Psoas muscle (tissue), 7 donors: ENCODE measurements at regions not wholly inside any gene's neighbourhood (a gene's known extent, or its start where the extent isn't known, plus 50 kb on each side); places are given as distances from the start of the nearest gene placed in this dataset.

ENCODE experiments used
- ATAC-seq, 4 donors: fragments of 200-7000 bp; cut with Tn5 transposase; one replicate each; pipeline ENCODE4 v1.9.1; 2020; ENCODE audit warnings: moderate library complexity in 3 of 4, mild to moderate bottlenecking in 2 of 4
- DNase-seq, 2 donors: peaks; one replicate each; pipeline ENCODE4 v3.0.0-alpha.2; 2020
- H3K27ac ChIP-seq: fragments of 200-600 bp; one replicate; pipeline ENCODE4 v1.8.0; 2022
- H3K27me3 ChIP-seq, 3 donors: fragments of 200-600 bp in 1 of 3; one replicate each; pipeline versions ENCODE4 v1.6.1 to v1.8.0; 2013 to 2022; ENCODE audit warnings: low read length in 2 of 3, mild to moderate bottlenecking in 2 of 3, moderate library complexity in 1 of 3; ENCODE audit not compliant: insufficient read depth in 3 of 3
- H3K36me3 ChIP-seq, 2 donors: fragments of 200-600 bp in 1 of 2; one replicate each; pipeline versions ENCODE4 v1.6.1 to v1.8.0; 2013 to 2022; ENCODE audit warnings: low read depth in 1 of 2, mild to moderate bottlenecking in 1 of 2, moderate library complexity in 1 of 2; ENCODE audit not compliant: insufficient read depth in 1 of 2
- H3K4me1 ChIP-seq: fragments of 200-600 bp; one replicate; pipeline ENCODE4 v1.8.0; 2022
- H3K4me3 ChIP-seq: fragments of 200-600 bp; one replicate; pipeline ENCODE4 v1.8.0; 2022; ENCODE audit warnings: mild to moderate bottlenecking
- H3K9me3 ChIP-seq: fragments of 200-600 bp; one replicate; pipeline ENCODE4 v1.8.0; 2022
- CTCF ChIP-seq: fragments of 200-600 bp; IDR thresholded peaks from one replicate; pipeline ENCODE4 v1.8.0; 2022; ENCODE audit warnings: antibody characterized with exemption
- WGBS, 3 donors: extraction: QIAGEN DNeasy Blood & Tissue Kit; methylation state at CpG; one replicate each; pipeline versions ENCODE4 v1.1.6 to v1.1.7; 2013; 5-methylcytosine and 5-hydroxymethylcytosine counted together
- intact Hi-C, 2 donors: fragments of 100-400 bp; cut with DNase I; formaldehyde crosslinking; loops; one replicate each; pipeline versions ENCODE4 v1.11.0 to v1.14.2; 2022
- donor health status: healthy with polysubstance abuse.
- donor health status: DM: no; HTN: no; CAD: no; lungs with moderate emphysema.
- donor health status: Bipolar disorder and iron deficiency.
- donor health status: healthy.
- donor health status: DM: yes; HTN: yes; CAD: no.
- donor health status: DM: no; HTN: no; CAD: no.
- donor health status: DM: yes; HTN: yes; CAD: no.

- Histone ChIP-seq H3K4me1 (no peaks in the 10 kb centered on the region), H3K4me3 (no peak overlapping the region), H3K27ac (no peak overlapping the region), H3K36me3 (no peaks in the 10 kb centered on the region), H3K9me3 (no peaks in the 10 kb centered on the region), H3K27me3 (no peaks in the 10 kb centered on the region)
- 54 to 67% (median 63%) methylated on average over 11 of the region's 11 CpGs for WGBS, 3 donors
- ATAC-seq: no peak
- intact Hi-C loops: no loop called here
- no peak for DNase-seq
- no peak for TF ChIP-seq CTCF
Measured at GRCh38 chr4:110963662-110964280, 340.9 kb upstream of the PITX2 start.

GRCh38 chr4:110967936-110968335 lies 345.1 kb upstream of the PITX2 start:
- intact Hi-C loops: no loop called here
- ATAC-seq (no peak), DNase-seq (no peak)
- TF ChIP-seq CTCF: no peak
- WGBS, 3 donors: 91 to 98% (median 97%) methylated on average over 1 of the region's 1 CpG
- Histone ChIP-seq H3K27me3 (no peaks in the 10 kb centered on the region), H3K36me3 (no peaks in the 10 kb centered on the region), H3K4me1 (no peaks in the 10 kb centered on the region), H3K4me3 (no peak overlapping the region), H3K9me3 (no peaks in the 10 kb centered on the region), H3K27ac (no peak overlapping the region)

- Histone ChIP-seq H3K4me3 (no peak overlapping the region), H3K36me3 (no peaks in the 10 kb centered on the region), H3K9me3 (no peaks in the 10 kb centered on the region), H3K27me3 (no peaks in the 10 kb centered on the region), H3K27ac (no peak overlapping the region), H3K4me1 (no peaks in the 10 kb centered on the region)
- DNase-seq: peak in 1 of 2 donors; percentile 41
- peak; percentile 58 to 88 (median 72) for ATAC-seq
- 15 to 23% (median 20%) methylated on average over 3 of the region's 3 CpGs for WGBS, 3 donors
- peak; percentile 49 for TF ChIP-seq CTCF
- intact Hi-C loops: loop anchor here in 1 of 2 donors (5.0 to 10.0 kb wide), 2 partner anchors 314 to 338 kb away; no protein-coding TSS in a partner anchor
Measured at GRCh38 chr4:110970642-110971041, 347.8 kb upstream of the PITX2 start.

- Histone ChIP-seq H3K27ac (no peak overlapping the region), H3K27me3 (no peaks in the 10 kb centered on the region), H3K9me3 (no peaks in the 10 kb centered on the region), H3K4me1 (no peaks in the 10 kb centered on the region), H3K4me3 (no peak overlapping the region), H3K36me3 (no peaks in the 10 kb centered on the region)
- WGBS, 3 donors: 86 to 91% (median 86%) methylated on average over 6 of the region's 6 CpGs
- no peak for ATAC-seq
- DNase-seq: no peak
- no peak for TF ChIP-seq CTCF
- intact Hi-C loops: loop anchor here in 1 of 2 donors (10.0 kb wide), 1 partner anchor 309 kb away; no protein-coding TSS in a partner anchor
Measured at GRCh38 chr4:110975338-110975737, 352.5 kb upstream of the PITX2 start.

- no peaks in the 10 kb centered on the region for H3K4me1 ChIP-seq
- no peak overlapping the region for H3K27ac ChIP-seq
- TF ChIP-seq CTCF: no peak
- H3K9me3 ChIP-seq: no peaks in the 10 kb centered on the region
- 71 to 79% (median 72%) methylated on average over 2 of the region's 2 CpGs for WGBS, 3 donors
- intact Hi-C loops: loop anchor here in 1 of 2 donors (10.0 kb wide), 1 partner anchor 307 kb away; no protein-coding TSS in a partner anchor
- ATAC-seq (no peak), DNase-seq (no peak)
- no peak overlapping the region for H3K4me3 ChIP-seq
- H3K27me3 ChIP-seq: no peaks in the 10 kb centered on the region
- H3K36me3 ChIP-seq: no peaks in the 10 kb centered on the region
Measured at GRCh38 chr4:110977554-110977953, 354.7 kb upstream of the PITX2 start.
